ENCODE measurements at regions not wholly inside any gene's neighbourhood (a gene's known extent, or its start where the extent isn't known, plus 50 kb on each side); places are given as distances from the start of the nearest gene placed in this dataset.
A peak's percentile ranks its signal among the peaks of the same experiment; 100 is the strongest.

DNA sequence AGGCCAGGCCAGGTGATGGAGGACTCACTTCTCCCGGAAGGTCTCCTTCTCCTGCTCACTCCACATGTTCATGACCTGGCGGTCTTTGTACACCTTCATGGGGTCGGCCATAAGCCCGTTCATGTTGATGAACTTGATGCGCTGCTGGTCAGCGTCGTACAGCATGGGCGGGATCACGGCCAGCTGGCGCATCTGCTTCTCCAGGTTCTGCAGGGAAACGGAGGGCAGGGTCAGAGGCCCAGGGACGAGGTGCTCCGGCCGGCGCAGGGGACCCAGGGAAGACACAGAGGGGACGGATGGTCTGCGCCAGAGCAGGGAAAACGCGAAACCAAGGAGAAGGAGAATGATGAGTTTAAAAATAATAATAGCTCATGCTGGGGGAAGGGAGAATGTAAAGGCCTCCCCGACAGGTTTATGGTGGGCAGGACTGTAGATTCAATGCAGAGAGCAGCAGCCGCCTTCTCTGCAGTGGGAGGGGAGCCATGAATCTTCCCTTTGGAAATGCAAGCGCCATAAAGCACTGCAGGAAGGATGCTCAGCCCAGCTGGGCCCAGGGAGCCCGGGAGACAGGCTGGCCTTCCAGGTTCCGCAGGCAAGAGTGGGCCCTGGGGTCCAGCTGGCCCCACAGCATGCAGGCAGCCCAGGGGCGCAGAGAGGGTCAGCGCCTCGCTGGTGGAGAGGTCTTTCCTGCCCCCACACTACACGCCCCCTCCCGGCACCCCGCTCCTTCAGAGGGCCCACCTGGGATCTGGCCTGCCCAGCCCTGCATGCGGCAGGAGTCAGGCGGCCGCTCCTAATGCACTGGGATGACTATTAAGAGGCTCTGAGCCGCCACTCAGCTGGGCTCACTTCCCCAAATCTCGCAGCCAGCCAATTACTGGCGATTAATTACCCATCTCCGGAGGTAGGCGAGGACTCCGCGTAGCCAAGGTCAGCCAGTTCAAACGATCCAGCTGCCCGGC is 132.0 kb downstream of the RFLNA start:
- no peak for ATAC-seq

DNA sequence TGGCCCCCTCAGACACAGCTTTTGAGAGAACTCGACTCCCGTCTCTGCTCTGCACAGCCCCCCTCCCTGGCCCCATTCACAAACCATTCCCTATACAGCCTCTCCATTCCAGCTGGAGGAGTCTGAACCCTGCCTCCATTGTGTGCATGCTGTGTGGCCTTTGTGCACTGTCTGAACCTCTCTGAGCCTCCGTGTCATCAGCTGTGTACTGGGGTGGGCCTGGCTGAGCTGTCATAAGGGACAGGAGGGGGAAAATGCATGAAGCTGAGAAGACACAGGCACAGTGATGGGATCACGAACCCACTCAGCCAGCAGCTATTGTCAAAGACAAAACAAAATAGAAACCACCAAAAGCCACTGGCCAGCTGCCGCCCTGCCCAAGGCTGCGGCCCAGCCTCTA is 130.8 kb downstream of the RFLNA start:
- no peak for ATAC-seq

DNA sequence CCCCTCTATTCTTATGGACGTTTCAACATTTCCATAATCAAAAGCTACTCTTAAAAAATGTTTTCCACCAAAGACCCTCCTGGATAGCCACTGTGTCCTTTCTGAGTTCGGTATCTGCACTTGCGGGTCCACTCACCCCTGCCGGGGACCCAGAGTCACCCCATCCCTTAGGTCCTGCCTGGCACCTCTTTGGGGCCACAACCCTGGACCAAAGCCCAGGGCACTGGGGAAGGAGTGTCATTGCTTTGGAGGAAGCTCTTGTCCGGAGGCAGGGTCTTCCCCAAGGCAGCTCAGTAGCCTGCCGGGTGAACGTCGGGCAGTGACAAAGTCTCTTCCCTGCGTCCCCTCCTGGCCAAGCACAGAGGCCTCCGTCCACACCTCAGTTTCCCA is 129.6 kb downstream of the RFLNA start:
- ATAC-seq: no peak

DNA sequence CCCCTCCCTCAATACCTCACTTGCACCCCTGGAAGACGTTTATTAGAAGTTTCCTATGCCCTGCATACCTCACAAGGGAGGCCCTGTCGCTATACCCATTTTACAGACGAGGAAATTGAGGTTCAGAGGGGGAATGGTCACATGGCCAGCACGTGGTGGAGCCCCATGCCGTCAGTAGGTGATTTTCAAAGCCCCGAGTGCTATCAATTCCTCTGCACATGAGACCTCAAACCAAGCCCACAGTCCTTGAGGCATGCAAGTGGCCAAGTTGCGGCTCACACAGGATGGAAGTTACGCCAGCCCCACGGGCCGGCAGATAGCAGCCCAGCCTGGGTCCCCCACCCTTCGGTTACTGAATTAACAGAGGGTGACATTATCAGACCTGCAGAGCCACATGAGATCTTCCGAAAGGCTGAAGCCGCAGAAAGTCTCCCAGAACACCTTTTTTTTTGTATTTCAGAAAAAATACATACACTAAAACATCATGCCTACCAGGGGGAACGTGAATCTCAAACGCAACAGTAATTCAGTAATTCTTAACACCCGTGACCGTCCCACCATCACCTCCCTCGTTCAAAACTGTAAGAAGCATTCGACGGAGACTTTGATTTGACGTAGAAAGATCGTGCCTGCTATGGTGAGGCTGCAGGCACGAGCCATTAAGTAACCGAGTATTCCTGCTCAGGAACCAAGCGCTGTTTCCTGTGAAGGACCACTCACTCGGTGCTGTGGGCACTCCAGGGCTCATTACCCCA is 129.0 kb downstream of the RFLNA start:
- no peak for ATAC-seq

DNA sequence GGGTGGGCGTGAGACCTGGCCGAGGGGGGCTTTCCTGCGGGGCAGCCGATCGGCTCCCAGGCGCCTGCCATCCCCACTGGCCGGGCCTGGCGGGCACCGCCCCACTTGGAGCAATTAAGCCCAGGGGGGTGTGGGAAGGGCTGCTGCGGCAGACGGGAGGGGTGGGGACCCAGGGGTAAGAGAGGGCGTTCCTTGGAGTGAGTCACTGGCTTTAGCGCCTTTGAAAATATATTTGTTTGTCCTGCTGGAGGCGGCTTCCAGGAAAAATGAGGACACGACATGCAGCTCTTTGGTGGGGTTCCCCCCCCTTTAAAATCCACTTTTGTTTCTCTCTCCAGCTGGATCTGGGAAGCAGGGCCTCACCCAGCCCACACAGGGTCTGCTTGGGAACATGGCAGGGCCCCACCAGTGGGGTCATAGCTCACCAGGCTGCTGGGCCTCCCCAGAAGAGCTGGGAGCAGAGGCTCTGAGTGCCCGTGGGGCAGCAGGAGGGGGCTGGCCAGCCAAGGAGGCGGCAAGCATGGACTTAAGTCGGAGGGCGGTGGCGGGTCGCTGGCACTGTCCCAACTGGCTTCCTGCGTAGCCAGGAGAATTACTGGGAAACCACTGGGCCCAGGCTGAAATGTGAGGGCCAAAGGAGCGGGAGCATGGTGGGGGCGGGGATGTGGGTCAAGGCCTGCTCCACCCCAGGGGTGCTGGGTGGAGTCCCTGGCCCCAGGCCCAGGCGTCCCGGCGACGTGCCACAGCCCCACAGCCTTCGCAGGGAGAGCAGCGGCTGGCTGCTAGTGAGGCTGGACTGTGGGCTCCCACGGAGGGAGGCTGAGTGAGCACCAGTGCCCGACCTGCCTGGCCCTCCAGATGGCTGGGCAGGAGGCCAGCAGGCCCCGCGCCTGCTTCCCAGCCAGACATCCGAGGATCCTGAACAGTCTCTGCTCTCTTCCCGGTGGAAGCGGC is 128.0 kb downstream of the RFLNA start:
- peak; percentile 92 for ATAC-seq

DNA sequence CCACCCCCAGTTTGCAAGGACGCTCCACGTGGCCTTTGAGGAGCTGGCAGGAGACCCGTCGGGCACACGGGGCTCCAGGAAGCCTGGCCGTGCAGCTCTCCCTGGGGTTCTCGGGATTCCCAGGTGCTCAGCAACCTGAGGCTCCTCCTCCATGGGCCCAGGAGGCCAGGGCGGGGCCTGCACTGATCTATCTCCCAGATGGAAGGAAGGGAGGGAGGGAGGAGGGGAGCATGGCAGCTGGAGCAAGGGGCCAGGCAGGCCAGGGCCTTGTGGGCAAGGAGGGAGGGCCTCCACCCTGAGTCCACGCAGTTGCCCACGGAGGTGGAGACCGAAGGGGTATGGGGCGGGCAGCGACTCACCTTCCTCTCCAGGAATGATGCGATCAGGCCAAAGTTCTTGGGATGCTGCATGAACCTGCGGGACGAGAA is 127.3 kb downstream of the RFLNA start:
- peak; percentile 66 for ATAC-seq

DNA sequence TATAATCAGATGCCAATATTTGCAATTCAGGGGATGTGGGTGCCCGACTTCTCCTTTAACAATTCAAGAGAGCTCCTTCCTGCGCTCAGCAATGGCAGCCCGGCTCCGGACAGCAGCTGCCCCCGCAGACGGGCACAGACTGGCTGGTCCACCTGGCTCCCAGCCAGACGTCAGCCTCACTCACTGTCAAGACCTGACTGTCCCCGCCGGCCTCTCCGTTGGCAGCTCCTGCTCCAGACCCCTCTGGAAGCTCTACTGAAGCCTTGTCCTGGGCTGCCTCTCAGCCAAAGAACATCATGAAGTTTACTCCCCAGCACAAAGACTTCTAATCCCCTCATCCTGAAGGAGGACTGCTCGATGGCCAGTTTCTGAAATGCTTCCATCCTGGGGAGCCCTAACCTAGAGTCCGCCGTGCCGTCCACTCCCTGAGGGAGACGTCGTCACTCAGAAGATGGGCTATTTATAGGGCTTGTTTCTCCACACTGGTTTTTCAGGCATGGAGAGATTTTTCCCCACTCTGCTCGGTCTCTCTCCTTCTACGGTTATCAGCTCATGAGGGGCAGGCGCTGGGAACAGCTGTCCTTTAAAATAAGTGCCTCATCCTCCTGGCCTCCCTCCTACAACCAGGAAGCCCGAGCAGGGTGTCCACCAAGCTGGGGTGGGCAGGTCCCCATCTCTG is 126.2 kb downstream of the RFLNA start:
- no peak for ATAC-seq

DNA sequence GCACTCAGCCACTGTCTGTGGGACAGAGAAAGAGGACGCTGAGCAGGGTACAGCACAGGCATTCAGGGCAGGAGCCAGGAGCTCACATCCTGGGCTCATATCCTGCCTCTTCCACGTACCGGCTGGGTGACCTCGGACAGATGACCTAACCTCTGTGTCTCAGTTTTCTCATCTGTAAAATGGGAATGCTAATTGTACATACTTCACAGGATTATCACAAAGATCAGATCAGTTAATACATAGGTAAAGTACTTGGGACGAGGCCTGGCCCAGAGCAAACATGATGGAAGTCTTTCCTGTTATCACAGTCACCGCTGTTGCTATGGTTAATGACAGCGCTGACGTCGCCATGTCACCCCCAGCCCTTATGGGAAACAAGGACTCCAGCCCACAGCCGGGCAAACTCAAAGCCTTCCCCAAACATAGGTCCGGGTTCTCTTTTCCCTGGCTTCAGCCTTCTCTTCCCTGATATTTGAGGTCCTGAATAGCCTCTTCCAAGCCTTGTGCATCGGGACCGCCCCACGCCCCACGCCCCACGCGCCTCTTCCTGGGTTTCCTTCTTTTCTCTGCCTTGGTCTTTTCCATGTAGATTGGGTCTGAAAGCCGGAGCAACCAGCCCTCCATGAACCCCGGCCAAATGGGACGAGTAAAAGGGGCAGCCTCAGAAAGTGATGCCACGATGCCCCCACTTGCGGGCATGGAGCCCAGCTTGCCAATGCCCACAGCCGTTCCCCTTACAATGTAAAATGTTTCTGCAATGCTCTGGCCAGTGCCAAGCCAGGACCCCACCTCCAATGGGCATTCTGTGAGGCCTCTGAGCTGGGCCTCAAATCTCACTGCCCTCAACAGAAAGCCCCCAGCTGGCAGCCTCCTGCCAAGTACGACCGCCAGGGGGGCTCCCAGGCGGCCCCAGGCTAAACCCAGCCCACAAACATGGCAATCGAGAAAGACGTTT is 125.4 kb downstream of the RFLNA start:
- no peak for ATAC-seq

DNA sequence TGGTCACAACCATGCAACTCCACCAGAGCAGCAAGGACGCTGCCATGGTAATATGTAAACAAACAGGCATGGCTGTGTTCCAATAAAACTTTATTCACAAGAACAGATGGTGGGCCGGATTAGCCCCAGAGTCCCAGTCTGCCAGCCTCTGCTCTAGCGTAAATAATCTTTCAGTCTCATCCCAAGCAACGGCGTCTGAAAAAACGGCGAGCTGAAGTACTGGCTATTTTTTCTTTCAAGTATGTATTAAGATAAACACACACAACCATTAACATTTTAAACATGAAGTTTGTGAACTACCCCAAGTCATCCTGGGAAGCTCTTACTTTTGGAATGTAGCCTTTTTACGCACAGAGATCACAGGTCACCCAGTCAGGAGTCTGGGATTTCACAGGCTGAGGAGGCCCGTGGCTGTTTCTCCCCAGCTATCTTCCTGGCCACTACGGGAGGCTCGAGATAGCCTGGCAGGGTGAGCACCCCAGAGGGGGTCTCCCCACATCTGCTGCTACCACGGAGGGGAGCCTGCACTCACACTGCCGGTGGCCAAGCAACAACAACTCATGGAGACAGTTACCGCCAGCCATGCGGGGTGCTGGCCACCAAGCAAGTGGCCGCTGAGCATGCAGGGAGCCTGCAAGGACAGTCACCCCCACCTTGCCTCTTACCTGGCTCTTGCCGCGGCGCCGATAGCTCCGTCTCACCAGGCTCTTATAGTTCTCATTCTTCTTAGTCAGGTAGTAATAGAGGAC is 124.6 kb downstream of the RFLNA start:
- no peak for ATAC-seq

DNA sequence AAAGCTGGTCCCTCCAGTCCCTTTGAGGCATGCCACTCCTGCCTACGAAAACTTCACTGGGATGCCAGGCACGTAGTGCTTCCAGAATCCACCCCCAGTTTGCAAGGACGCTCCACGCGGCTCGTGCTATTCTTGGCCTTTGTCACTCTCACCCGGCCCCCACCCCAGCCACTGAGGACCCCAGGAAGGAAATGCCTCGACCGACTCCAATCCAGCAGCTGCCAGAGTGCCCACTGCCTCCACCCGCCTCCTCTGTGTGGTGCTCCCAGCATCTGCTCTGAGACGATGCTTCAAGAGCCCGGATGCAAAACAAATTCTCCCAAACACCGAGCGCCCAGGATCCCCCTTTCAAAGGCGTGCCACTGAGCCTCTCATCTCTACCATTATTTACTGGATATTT is 123.9 kb downstream of the RFLNA start:
- no peak for ATAC-seq

DNA sequence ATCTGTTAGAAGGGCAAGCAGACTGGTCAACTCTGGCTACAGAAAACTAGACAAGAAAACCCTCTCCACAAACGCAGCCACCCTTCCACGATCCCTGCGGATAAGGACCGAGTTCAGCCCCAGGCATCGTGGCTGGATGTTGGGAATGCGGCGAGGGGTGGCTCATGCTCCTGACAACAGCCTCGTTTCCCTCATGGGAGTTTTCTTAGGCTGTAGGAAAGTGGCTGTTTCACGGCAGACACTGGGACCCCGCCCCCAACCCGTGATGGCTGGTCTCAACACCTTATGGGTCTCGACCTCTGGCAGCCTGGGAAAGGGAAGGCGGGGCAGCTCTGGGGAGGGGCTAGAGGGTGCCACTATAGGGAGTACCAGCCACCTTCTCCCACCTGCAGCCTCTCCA is 123.3 kb downstream of the RFLNA start:
- no peak for ATAC-seq

DNA sequence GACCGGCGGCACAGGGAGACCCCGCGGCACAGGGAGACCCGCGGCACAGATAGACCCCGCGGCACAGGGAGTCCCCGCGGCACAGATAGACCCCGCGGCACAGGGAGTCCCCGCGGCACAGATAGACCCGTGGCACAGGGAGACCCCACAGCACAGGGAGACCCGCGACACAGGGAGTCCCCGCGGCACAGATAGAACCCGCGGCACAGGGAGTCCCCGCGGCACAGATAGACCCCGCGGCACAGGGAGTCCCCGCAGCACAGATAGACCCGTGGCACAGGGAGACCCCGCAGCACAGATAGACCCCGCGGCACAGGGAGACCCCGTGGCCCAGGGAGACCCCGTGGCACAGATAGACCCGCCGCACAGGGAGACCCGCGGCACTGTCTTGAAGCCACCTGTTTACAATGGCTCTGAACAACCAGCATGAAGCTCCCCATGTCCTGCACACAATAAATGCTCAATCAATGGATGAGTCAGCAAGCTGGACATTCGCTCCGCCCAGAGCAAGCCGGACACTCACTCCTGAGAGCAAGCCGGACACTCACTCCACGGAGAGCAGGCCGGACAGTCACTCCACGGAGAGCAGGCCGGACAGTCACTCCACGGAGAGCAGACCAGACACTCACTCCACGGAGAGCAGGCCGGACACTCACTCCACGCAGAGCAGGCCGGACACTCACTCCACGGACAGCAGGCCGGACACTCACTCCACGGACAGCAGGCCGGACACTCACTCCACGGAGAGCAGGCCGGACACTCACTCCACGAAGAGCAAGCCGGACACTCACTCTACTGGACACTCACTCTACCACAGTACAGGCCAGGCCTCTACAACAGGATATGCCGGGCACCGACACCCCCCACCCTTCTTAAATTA is 121.9 kb downstream of the RFLNA start:
- ATAC-seq: no peak

DNA sequence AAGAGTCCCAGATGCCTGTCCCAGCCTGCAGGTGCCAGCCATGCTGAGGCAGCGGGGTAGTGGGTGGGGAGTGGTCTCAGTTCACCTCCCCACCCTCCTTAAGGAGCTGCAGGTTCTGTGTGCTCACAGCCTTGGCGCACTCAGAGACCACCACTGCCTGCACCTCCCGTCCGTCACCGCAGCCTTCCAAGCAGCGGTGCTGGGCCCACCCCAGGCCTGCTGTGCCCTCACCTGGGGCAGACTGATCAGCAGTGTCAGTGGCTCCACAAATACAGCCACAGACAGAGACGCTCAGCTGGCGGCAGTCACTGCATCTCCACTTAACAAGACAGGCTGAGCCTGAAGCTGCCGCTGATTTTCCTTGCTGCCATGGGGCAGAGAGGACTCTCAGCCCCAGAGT is 120.2 kb downstream of the RFLNA start:
- ATAC-seq: no peak

DNA sequence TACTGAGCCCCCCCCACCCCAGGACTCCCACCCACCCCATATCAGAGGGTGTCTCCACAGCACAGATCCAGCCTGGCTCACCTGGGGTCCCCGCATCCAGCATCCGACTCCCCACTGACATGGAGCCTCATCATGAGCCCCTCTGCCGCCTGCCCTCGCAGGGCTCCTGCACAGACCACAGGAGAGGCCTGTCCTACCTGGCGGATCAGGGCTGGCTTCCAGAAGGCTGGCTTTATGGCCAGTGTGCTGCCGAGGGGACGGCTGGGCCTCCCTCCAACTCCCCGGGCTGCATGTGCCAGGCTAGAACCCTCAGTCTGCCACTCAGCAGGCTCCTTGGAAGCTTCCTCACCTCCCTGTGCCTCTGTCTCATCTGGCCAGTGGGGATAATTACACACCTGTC is 119.0 kb downstream of the RFLNA start:
- ATAC-seq: no peak

DNA sequence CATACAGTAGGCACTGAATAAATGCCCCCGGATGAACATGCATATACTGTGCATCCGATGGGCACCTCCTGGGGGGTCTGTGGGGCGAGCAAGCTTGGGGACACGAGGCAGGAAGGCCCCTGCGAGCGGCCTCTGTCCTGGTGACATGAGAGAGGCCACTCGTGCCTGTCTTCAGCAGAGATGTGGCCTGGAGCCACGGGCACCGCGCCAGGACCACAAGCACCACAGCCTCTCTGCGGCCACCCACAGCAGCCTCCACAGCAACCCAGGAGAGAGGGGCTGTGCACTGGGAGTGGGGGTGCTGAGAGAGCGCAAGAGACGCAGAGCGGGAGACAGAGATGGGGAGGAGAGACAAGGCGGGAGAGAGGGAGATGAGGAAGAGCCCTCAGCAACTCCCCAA is 118.5 kb downstream of the RFLNA start:
- no peak for ATAC-seq

DNA sequence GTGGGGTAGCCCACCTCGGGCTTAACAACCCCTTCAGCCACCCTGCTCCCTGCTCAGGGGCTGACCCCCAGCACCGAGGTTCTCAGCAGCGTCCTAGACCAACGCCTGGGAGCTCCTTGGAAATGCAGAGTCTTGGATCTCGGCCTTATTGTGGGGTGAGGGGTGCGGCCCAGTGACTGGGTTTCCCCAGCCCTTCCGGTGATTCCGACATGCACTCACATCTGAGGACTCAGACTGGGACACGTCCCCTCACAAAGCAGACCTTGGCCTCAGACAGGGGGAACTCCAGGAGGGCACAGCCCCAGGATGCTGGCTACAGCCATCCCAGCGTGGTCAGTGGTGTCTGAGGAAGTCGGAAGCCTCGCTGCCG is 117.7 kb downstream of the RFLNA start:
- no peak for ATAC-seq

DNA sequence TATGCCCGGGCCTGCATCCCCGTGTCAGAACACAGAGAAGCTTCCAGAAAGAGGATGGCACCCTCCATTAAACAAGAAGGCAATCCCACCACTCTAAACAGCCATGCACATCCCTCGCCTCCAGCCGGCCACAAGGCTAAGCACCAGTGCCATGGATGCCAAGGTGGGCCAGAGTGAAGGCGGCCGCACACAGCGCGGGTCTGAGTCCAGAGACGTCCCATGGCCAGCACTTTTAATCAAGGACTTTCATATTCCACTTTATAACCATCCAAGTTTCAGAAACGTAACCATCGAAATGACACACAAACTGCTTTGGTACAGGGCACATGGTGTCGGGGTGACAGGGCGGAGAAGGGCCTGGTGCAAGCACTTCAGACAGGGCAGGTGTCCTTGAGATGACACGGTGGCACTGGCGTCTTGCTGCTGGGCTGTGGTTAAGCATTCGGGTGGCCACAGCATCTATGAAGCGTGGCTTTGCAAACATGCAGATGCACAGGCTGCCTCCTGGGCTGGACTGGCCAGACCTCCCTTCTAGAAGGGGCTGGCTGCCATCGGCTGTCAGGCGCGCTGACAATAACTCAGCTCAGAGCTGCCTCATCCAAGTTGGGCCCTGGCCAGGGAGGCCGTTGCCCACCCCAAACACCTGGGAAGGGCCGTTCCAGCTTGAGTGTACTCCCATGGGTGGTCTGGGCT is 117.2 kb downstream of the RFLNA start:
- no peak for ATAC-seq

DNA sequence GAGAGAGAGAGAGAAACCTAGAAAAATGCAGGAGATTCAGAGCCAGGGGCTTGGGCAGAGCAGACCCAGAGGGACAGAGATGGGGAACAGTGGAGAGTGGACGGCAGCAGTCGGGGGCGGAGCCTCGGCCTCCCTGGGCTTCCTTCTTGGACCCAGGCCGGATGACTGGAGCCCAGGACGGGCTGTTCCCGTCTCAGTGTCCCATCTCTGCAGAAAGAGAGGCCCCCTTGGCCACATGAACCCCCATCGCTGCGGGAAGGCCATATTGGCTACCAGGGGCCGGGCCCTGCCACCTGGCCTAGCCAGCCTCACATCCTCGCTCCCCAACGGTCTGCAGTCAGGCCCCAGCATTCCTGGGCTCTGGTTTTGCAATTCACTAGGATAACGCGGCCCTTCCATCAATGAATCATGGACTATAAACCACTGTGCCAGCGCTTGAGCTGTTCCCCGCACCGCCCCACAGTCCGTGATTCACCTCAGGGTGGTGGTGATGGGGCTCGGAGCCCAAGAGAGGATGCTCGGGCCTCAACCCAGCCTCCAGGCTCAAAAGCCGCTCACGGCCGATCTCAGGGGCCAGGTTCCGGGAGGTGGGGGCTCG is 116.5 kb downstream of the RFLNA start:
- peak; percentile 77 for ATAC-seq

Measured in esophagus mucosa (tissue), 1 donor.